ENCODE measurements at regions not wholly inside any gene's neighbourhood (a gene's known extent, or its start where the extent isn't known, plus 50 kb on each side); places are given as distances from the start of the nearest gene placed in this dataset.

DNA sequence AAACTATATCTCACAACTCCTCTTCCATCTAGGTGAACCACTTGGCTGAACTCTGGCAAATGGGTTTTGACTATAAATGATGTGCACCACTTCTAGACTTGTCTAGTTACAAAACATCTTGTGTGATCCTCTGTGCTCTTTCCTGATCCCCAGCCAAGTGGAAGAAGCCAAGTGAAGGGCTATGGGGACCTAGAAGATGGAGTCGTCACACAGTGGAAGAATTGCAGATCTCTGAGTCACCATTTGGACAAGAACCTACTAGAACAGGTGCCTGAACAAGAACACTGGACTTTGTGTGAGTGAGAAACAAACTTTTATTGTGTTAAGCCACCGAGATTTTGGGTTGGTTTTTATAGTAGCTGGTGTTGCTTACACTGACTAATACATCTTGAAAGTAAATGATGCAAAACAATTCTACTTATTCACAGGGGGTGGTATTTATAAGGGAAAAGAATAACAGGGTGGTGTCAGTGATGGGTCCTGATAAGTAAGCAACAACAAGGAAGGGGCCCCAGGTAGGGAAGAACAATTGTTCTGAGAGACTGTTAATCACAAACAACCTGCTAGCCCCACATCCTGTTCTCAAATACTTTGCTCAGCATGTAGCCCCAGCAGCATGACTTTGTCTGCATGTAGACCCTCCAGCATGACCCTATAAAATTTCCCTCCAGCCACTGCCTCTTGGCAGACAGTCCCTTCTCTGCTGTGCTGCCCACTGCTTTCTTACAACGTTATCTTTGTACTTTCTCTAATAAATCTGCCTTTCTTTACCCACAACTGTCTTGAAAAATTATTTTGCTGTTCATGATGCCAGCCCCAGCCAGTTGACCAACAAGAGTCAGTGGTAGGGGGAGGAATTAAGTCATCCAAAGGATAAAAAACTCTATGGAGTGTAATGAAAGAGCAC lies 280.7 kb upstream of the PLET1 start:
- DNase-seq = no peak

GRCh38 chr11:112542479-112542878 lies 281.8 kb upstream of the PLET1 start:
- DNase-seq = no peak

DNA sequence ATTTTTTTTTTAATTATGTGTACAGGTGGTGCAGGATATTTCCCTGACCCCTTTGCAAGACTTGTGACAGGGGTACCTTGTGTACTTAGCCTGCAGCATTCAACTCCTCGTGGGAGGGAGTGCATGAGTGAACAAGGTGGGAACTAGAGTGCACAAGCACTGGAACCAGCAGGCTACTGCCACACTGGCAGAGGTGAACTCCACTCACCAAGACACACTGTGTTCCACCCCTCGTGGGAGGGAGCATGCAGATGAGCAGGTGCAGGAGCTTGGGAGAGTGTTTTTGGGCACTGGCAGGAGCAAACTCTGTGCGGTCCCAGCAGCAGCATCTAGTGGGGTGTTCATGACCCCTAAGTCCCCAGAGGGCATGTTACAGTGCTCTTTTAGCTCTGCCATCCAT lies 282.7 kb upstream of the PLET1 start:
- no peak for DNase-seq

DNA sequence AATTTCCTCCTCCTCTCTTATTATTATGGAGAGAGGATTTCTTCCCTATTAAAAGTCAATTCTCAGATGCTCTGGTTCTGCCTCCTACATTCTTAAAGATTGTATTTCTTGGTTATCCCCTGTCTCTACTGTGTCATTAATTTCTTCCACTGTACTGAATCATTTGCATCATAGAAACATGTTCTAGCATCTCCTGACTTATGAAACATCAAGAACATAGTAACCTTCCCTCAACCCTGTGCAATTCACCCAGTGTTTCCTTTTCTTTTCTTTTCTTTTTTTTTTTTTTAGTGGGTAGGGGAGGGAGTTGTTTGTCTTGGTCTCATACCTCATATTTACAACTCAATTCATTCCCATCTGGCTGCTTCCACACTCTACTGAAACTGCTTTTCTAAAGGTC lies 288.0 kb upstream of the PLET1 start:
- DNase-seq = no peak

DNA sequence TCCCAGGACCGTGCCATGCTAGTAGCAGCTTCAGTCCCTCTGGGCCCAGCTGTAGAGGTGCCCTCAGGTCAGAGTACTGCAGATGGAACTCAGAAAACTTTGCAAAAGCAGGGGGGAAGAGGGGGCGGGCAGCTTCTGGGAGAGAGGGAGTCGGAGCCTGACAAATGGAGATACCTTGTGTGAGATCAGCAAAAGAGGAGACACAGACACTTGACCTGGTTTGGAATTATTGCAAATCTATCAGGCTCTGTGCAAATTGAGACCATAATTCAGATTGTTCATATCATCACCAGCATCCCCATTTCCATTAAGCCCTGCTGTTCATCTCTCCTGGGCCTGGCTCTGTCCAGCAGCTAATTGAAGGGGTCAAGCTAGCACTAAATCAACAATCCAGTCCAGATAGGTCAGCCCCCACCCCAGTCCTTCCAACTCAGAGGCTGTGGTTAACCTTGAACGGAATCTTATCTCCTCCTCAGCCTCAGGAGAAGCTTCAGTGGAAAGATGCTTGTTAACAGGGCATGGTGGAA lies 292.6 kb upstream of the PLET1 start:
- peak; percentile 9 for DNase-seq

- DNase-seq = peak; percentile 29
Measured at GRCh38 chr11:112554586-112554985, 293.9 kb upstream of the PLET1 start.

DNA sequence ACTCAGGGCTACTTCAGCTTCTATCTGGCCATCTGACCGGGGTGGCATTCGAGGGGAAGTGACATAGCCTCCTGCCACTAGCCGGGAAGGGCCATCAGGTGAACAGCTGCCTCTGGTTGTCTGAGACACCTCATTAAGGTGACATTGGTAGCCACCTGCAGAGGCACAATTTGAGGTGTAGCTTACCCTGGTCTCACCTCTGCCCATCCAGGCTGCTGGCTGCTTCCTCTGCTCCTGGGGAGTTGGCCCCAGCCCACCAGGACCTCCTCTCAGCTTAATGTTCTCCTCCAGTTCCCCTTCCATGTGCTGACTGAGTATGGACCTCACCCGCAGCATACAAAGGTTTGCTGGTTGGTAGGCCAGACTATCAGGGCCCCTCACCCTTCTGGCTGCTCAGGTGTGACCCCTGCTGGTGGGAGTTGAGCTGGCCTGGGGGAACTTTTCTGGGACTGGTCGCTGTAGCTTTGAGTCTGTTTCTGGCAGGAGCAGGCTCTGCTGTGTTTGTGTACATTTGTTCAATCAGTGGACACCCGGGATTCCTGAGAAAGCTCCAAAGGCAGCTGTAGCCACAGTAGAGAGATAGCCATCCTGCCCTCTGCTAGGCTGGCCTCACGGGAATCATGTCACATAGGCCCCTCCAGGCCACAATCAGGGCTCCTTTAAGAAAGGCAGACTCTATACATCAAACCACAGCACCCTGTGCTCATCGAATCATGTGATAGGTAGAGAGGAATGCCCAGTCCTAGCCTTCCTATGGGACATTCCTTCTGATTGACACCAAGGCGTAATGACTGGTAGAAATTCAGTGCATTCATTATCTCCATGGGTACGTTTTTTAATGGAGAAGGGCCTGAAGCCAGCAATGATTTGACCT lies 295.1 kb upstream of the PLET1 start:
- peak; percentile 66 for DNase-seq

- no peak for DNase-seq
Measured at GRCh38 chr11:112558691-112559090, 298.0 kb upstream of the PLET1 start.

DNA sequence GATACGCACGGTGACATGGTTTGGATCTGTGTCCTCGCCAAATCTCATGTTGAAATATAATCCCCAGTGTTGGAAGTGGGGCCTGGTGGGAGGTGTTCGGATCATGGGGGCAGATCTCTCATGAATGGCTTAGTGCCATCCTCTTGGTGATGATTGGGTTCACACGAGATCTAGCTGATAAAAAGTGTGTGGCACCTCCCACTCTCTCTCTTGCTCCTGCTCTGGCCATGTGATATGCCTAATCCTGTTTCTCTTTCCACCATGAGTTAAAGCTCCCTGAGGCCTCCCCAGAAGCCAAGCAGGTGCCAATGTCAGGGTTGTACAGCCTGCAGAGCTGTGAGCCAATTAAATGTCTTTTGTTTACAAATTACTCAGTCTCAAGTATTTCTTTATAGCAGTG lies 303.1 kb upstream of the PLET1 start:
- no peak for DNase-seq

DNA sequence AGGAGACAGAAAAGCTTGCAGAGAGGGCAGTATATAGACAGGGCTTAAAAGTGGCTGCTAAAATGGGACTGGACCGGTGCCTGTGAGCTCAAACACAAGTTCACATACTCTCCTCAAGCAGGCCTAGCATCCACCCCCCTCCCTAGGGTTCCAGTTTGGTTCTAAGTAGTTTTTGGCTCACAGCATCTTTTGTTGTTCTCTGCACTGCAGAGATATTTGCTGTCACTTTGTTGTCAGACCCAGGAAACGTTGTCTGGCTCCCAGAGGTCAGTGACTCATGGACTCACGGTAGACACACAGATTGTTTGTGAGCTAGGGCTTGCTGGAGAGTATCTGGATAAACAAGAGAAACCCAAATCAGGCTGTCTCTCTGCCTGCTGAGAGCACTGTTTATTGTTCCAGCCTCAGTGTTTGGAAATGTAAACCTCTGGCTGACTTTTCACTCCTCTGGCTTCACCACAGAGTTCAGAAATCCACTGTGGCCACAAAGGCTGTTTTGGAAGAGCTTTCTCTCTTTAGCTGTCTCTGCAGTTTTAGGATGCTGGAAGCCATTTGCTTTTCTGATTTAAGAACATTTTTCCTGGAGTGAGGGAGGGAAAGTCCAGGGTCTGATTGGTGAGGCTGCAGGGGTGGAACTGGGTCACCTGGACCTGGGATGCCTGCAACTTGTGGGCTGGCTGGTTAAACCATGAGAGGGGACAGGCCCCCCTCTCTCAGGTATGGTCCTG lies 303.7 kb upstream of the PLET1 start:
- peak; percentile 35 for DNase-seq

DNA sequence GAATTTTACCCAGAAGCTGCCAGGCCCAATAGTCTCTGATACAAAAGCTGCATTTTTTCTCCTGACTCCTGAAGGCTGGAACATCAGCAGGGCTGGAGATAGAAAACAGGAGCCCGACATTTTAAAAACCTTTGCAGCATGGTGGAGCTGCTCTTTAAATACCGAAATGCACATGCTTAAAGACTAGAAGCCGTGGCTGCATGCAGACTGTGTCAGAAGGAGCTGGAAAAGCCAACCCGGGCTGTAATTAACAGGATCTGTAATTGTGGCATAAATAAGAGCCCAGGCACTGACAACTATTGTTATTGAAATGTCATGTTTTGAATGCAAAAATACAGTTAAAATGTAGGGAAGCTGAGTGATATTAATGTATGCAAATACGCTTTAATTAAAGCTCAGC lies 304.9 kb upstream of the PLET1 start:
- DNase-seq = no peak

DNA sequence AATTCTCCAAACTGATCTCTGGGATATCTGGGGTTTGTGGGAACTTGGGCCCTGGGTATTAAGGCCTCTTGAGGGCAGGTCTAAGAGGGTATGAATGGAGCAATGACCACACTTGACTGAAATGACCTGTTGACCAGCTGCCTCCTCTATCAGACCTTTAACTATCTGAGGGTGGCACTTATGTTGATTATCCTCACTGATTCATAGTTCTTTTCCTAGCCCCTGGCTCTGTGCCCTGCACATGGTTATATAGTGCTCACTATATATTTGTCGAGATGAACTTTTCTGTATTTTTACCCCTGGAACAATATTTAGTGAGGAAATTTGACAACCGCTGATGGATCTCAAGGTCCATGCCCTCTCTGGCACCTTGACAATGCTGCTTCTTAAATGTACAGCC lies 305.5 kb upstream of the PLET1 start:
- no peak for DNase-seq

- no peak for DNase-seq
Measured at GRCh38 chr11:112570333-112570732, 309.7 kb upstream of the PLET1 start.

- DNase-seq = peak; percentile 73
Measured at GRCh38 chr11:112579282-112579681, 318.6 kb upstream of the PLET1 start.

GRCh38 chr11:112580864-112581263 lies 320.2 kb upstream of the PLET1 start:
- DNase-seq = no peak

DNA sequence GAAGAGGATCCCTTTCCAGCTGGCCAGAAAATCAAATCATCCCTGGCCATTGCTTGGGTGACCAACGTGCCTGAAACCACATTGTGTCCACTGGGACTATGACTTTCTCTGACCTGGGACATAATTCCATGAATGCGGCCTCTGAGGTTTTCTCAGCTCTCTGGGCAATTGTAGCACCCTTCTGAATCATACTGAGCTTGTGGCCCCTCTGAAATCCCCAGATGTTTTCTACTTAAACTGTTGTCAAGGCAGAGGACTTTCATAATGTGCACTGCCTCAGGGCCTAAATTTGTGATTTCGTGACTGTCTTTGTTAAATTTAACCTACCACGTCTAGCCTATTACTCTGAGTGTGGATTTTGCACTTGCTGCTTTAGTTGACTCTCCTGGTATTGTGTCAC lies 321.1 kb upstream of the PLET1 start:
- no peak for DNase-seq

DNA sequence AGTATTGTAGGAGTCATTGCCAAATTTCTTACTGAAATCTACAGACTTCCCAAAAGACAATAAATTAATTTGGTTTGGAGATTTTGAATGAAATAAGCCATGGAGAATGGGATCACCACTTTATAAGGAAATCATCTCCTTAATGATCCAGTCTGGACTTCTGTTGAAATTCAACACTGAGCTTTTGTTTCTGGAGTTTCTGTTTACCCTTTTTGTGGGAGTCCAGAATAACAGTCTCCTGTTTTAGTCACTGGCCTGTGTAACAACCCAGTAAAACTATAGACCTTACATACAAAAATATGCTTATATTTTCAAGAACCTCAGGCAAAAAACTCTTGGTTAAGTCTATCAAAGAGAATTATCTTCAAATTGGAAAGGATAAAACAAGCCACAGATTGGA lies 321.7 kb upstream of the PLET1 start:
- no peak for DNase-seq

DNA sequence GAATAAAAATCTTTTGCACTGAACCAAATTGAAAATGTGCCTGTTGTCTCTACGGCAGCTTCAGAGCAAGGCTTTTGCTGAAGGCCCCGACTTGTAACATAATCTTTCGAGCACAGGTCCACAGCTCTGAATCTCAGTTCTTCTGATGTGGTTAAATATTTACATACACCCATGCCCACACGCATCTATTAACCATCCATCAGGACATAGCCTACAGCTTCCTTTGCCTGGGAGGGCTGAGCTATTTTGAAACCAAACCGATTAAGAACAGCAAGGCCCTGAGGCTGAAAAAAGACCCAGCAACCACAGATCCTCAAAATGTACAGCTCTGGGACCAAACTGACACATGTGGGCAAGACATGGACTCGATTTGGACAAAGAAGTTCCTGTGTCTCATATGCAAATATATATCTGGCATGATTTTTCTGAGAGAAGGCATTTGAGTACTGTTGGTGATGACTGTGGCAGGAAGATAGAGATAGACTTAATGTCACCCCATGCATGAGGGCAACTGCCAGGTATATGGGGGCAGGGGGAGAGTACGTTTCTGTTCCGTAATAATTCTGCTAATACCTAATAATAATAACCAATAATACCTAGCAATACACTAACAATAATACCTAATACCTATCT lies 322.7 kb upstream of the PLET1 start:
- peak; percentile 12 for DNase-seq

DNA sequence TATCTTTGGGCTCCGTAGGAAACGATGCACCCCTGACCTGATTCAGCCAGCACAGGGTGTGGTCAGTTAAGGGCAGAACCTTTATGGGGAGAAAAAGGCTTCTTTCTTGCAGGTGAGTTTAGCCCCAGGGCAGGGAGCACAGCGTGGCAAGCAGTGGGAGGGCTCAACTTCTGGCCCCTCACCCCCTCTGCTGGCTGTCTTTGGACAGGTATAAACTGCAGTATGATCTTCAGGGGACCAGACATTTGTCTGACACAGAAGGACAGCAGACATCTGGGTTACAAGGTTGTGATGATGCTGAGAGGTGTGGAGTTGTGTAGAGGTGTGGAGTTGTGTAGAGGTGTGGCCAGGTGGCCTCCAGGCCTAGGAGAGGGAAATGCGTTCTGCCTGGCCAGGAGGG lies 324.0 kb upstream of the PLET1 start:
- peak; percentile 89 for DNase-seq

GRCh38 chr11:112587664-112588063 lies 327.0 kb upstream of the PLET1 start:
- DNase-seq = no peak

- peak; percentile 90 for DNase-seq
Measured at GRCh38 chr11:112588252-112588694, 327.6 kb upstream of the PLET1 start.

DNA sequence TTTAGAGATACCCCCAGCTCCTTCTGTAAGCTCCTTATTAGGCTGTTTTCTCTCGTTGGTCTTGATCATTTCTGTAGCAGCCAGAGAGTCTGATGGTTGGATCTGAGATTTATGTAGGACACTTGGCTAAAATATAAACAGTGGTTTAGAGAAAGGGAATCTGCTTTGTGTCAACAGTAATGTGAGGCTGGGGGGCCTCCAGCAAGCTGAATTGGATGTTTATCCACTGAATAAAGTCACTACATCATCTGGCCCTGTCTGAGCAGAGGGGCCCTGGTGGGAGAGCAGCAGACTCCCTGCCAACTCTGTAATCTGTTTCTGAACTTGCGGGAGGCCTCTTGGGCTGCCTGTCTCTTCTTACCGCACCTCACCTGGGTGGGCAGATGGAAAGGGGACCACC lies 328.5 kb upstream of the PLET1 start:
- DNase-seq = no peak

All from NCI-H146 (cell line).